22Rv1 (cell line): ENCODE measurements at regions not wholly inside any gene's neighbourhood (a gene's known extent, or its start where the extent isn't known, plus 50 kb on each side); places are given as distances from the start of the nearest gene placed in this dataset.

Source experiments
- H3K27ac ChIP-seq: fragments of 450-650 bp; 2 replicates; pipeline ENCODE4 v1.5.1; 2017
- CTCF ChIP-seq: fragments of 450-650 bp; IDR thresholded peaks from 2 replicates; pipeline ENCODE4 v1.5.1; 2017; ENCODE audit warnings: mild to moderate bottlenecking
- ZFX ChIP-seq: fragments of 450-650 bp; IDR thresholded peaks from 2 replicates; pipeline ENCODE4 v1.6.1; 2017; ENCODE audit warnings: antibody characterized with exemption, borderline replicate concordance

DNA sequence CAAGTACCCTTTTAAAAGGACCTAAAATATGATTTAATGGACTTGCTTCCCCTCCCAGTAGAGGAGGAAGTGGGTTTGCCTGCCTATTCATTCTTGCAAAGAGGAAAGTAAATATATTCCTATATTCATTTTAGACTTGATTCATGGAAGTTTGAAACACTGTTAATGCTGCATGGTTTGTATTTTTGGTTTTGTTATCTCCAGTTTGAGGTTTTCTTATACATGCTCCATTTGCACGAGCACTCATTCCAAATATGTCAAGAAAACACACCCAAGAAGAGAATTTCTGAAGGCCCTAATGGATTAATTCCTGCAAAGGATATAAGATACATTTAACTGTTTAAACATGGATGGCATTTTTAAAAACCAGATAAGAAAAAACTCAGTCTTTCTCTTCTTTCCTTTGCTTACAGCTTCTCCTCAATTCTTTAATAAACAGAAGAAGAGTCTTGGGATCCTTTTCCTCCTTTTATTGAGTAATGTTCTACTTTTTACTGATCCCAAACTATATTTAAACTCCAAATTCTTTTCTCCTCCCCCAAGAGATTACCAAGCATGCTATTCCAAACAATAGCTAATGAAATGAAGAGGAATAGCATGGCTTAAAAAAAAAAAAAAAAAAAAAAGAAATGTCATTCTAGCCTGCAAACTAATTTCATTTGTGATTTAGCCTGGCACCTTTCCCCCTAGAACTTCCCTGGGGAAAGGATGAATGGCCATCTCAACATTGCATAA, 54.6 kb upstream of the LDB2 start:
- TF ChIP-seq ZFX (no peak), CTCF (no peak)
- H3K27ac ChIP-seq = no peak overlapping the region

DNA sequence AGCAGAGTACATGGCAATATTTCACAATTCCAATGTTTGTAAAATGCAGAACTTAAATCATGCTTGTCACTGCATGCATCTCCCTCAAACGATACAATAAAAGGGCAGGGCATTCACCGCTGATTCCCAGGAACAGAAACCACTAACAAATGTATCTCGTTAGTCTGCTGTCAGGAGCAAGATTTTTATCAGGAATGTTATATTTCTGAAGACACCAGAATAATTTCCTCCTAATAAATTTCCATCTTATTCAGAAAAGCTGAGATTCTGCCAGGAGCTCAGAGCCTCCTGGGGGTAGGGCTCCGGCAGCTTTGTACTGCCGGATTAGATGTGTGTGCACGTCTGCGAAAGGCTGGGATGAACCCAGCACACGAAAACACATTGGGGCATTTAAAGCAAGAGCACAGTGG, 54.0 kb upstream of the LDB2 start:
- no peak overlapping the region for H3K27ac ChIP-seq

More for the DNA sequence above, 54.0 kb upstream of the LDB2 start:
- TF ChIP-seq ZFX (no peak), CTCF (no peak)
